ENCODE measurements at regions not wholly inside any gene's neighbourhood (a gene's known extent, or its start where the extent isn't known, plus 50 kb on each side); places are given as distances from the start of the nearest gene placed in this dataset.

GRCh38 chr6:166050559-166050958 lies 117.1 kb downstream of the TBXT start:
- no peak for DNase-seq (ENCODE audit: low spot score)

GRCh38 chr6:166046982-166047381 lies 120.7 kb downstream of the TBXT start:
- no peak for DNase-seq (ENCODE audit: low spot score)

GRCh38 chr6:166046226-166046625 lies 121.4 kb downstream of the TBXT start:
- DNase-seq (ENCODE audit: low spot score), result no peak

GRCh38 chr6:166045860-166046200 lies 121.8 kb downstream of the TBXT start:
- DNase-seq (ENCODE audit: low spot score), result no peak

GRCh38 chr6:166045173-166045859 lies 122.3 kb downstream of the TBXT start:
- DNase-seq (ENCODE audit: low spot score), result no peak

GRCh38 chr6:166041277-166041676 lies 126.4 kb downstream of the TBXT start:
- DNase-seq (ENCODE audit: low spot score), result no peak

GRCh38 chr6:166040292-166040691 lies 127.4 kb downstream of the TBXT start:
- no peak for DNase-seq (ENCODE audit: low spot score)

- no peak for DNase-seq (ENCODE audit: low spot score)
Observed at GRCh38 chr6:166036316-166037095, 131.1 kb downstream of the TBXT start.

GRCh38 chr6:166032366-166033200 lies 135.1 kb downstream of the TBXT start:
- peak; percentile 6 for DNase-seq (ENCODE audit: low spot score)

- DNase-seq (ENCODE audit: low spot score), result no peak
Observed at GRCh38 chr6:166031275-166031674, 136.4 kb downstream of the TBXT start.

- DNase-seq (ENCODE audit: low spot score), result no peak
Observed at GRCh38 chr6:166029506-166029905, 138.1 kb downstream of the TBXT start.

GRCh38 chr6:166027761-166028160 lies 139.9 kb downstream of the TBXT start:
- DNase-seq (ENCODE audit: low spot score), result no peak

- DNase-seq (ENCODE audit: low spot score), result no peak
Observed at GRCh38 chr6:166026586-166027126, 141.0 kb downstream of the TBXT start.

GRCh38 chr6:166025149-166025898 lies 142.3 kb downstream of the TBXT start:
- DNase-seq (ENCODE audit: low spot score), result no peak

GRCh38 chr6:166024252-166024651 lies 143.4 kb downstream of the TBXT start:
- DNase-seq (ENCODE audit: low spot score), result no peak

- no peak for DNase-seq (ENCODE audit: low spot score)
Observed at GRCh38 chr6:166023273-166023989, 144.2 kb downstream of the TBXT start.

- no peak for DNase-seq (ENCODE audit: low spot score)
Observed at GRCh38 chr6:166021429-166021828, 146.2 kb downstream of the TBXT start.

GRCh38 chr6:166019214-166019613 lies 148.4 kb downstream of the TBXT start:
- no peak for DNase-seq (ENCODE audit: low spot score)

GRCh38 chr6:166017032-166017635 lies 150.5 kb downstream of the TBXT start:
- no peak for DNase-seq (ENCODE audit: low spot score)

GRCh38 chr6:166014966-166015365 lies 152.7 kb downstream of the TBXT start:
- DNase-seq (ENCODE audit: low spot score), result no peak
